Breast epithelium (tissue), 3 donors: ENCODE measurements at regions not wholly inside any gene's neighbourhood (a gene's known extent, or its start where the extent isn't known, plus 50 kb on each side); places are given as distances from the start of the nearest gene placed in this dataset.

Experiments used
- CTCF ChIP-seq, 3 donors: fragments of 450-650 bp; IDR thresholded peaks; one replicate each; pipeline ENCODE4 v1.5.1; 2016 to 2017; ENCODE audit warnings: antibody characterized with exemption in 3 of 3, mild to moderate bottlenecking in 3 of 3, moderate library complexity in 3 of 3
- POLR2A ChIP-seq: fragments of 450-650 bp; IDR thresholded peaks from one replicate; pipeline ENCODE4 v1.6.1; 2016; ENCODE audit warnings: antibody characterized with exemption, mild to moderate bottlenecking, moderate library complexity

DNA sequence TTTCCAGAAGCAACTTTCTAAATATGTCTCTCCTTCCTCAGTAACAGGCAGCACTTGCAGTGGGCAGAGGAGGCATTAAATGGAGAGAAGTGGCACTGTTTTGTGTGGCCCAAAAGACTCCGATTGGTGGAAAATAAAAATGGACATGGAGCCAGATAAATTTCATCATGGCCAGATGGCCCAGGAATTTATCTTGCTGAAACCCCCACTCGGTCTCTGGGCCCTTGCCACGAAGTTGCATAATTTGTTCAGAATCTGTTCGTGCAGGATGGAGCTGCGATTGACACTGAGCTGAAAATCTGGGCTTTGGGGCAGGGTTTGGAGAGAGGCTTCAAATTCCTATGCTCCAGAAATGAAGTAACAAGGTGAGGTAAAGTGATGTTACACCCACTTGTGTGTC is 65.5 kb downstream of the C11orf91 start:
- no peak for TF ChIP-seq CTCF (IDR thresholded peaks at IDR 0.05)
- TF ChIP-seq POLR2A: no peak
